Activated CD8-positive, alpha-beta memory T cell treated with anti-CD3 and anti-CD28 coated beads, Interleukin-2, amount 50 U/mL, for 24 hours (primary cell): ENCODE measurements at regions not wholly inside any gene's neighbourhood (a gene's known extent, or its start where the extent isn't known, plus 50 kb on each side); places are given as distances from the start of the nearest gene placed in this dataset.
"Not testable (repeated sequence)": the region's sequence is repeated elsewhere in the genome, so short reads cannot be mapped to it uniquely, and the experiment has no call there.

ENCODE experiments used
- DNase-seq: peaks from one replicate; pipeline ENCODE4 v3.0.0-alpha.2; 2020; ENCODE audit errors: extremely low read depth

- DNase-seq: no peak
Measured at GRCh38 chr3:177358091-177358976, 161.1 kb upstream of the TBL1XR1 start.

GRCh38 chr3:177358977-177359592 is 161.8 kb upstream of the TBL1XR1 start:
- DNase-seq: no peak

- DNase-seq: peak; percentile 86
Measured at GRCh38 chr3:177359593-177360357, 162.5 kb upstream of the TBL1XR1 start.

- no peak for DNase-seq
Measured at GRCh38 chr3:177361081-177361938, 164.0 kb upstream of the TBL1XR1 start.

GRCh38 chr3:177362626-177363025 is 165.3 kb upstream of the TBL1XR1 start:
- DNase-seq: no peak

- DNase-seq: no peak
Measured at GRCh38 chr3:177364236-177364635, 167.0 kb upstream of the TBL1XR1 start.

GRCh38 chr3:177365294-177365693 is 168.0 kb upstream of the TBL1XR1 start:
- not testable (repeated sequence) for DNase-seq

GRCh38 chr3:177367788-177368187 is 170.5 kb upstream of the TBL1XR1 start:
- DNase-seq: no peak

- DNase-seq: no peak
Measured at GRCh38 chr3:177370246-177370822, 173.1 kb upstream of the TBL1XR1 start.

- DNase-seq: no peak
Measured at GRCh38 chr3:177371146-177371545, 173.9 kb upstream of the TBL1XR1 start.

- no peak for DNase-seq
Measured at GRCh38 chr3:177371888-177372287, 174.6 kb upstream of the TBL1XR1 start.

GRCh38 chr3:177374323-177374722 is 177.0 kb upstream of the TBL1XR1 start:
- no peak for DNase-seq

GRCh38 chr3:177375316-177375715 is 178.0 kb upstream of the TBL1XR1 start:
- DNase-seq: no peak

GRCh38 chr3:177377166-177377565 is 179.9 kb upstream of the TBL1XR1 start:
- no peak for DNase-seq

- DNase-seq: no peak
Measured at GRCh38 chr3:177378168-177378567, 180.9 kb upstream of the TBL1XR1 start.

- no peak for DNase-seq
Measured at GRCh38 chr3:177379045-177379444, 181.8 kb upstream of the TBL1XR1 start.

GRCh38 chr3:177381070-177381469 is 183.8 kb upstream of the TBL1XR1 start:
- no peak for DNase-seq

GRCh38 chr3:177382944-177383343 is 185.7 kb upstream of the TBL1XR1 start:
- DNase-seq: no peak

GRCh38 chr3:177385186-177385585 is 187.9 kb upstream of the TBL1XR1 start:
- DNase-seq: no peak

GRCh38 chr3:177385831-177386301 is 188.6 kb upstream of the TBL1XR1 start:
- no peak for DNase-seq

- no peak for DNase-seq
Measured at GRCh38 chr3:177388209-177388608, 190.9 kb upstream of the TBL1XR1 start.
